Endothelial cell of umbilical vein (primary cell): ENCODE measurements at regions not wholly inside any gene's neighbourhood (a gene's known extent, or its start where the extent isn't known, plus 50 kb on each side); places are given as distances from the start of the nearest gene placed in this dataset.

Source experiments
- CTCF ChIP-seq, 2 donors: IDR thresholded peaks; 1 replicate in 1 of 2; 2 replicates in 1 of 2; pipeline ENCODE4 v1.5.1; 2011; ENCODE audit warnings: low read length in 2 of 2, mild to moderate bottlenecking in 2 of 2, moderate library complexity in 2 of 2, control low read depth in 1 of 2, inconsistent platforms in 1 of 2, low read depth in 1 of 2; ENCODE audit not compliant: insufficient read depth in 1 of 2; ENCODE audit errors: extremely low read depth in 1 of 2
- JUN ChIP-seq: IDR thresholded peaks from 2 replicates; pipeline ENCODE4 v1.6.1; 2011; ENCODE audit warnings: borderline replicate concordance, low read depth; ENCODE audit not compliant: insufficient read length, insufficient read depth
- MYC ChIP-seq: IDR thresholded peaks from one replicate; pipeline ENCODE4 v1.6.1; 2011; ENCODE audit warnings: mild to moderate bottlenecking, low read depth, low read length
- POLR2AphosphoS5 ChIP-seq: IDR thresholded peaks from 2 replicates; pipeline ENCODE4 v1.6.1; 2012; ENCODE audit warnings: low read depth, mild to moderate bottlenecking, control low read depth, low read length, moderate library complexity; ENCODE audit not compliant: insufficient read depth

GRCh38 chr4:148782284-148782683 is 340.1 kb upstream of the NR3C2 start:
- TF ChIP-seq CTCF (IDR thresholded peaks at IDR 0.05; ENCODE audit: extremely low read depth in 1 of 2, insufficient read depth in 1 of 2, low read depth in 1 of 2, low read length in 2 of 2) (no peak), JUN (no peak), POLR2AphosphoS5 (no peak), MYC (no peak)
